Esophagus muscularis mucosa (tissue), 4 donors: ENCODE measurements at regions not wholly inside any gene's neighbourhood (a gene's known extent, or its start where the extent isn't known, plus 50 kb on each side); places are given as distances from the start of the nearest gene placed in this dataset.

Source experiments
- DNase-seq: peaks from one replicate; pipeline ENCODE4 v3.0.0-alpha.2; 2017; ENCODE audit errors: extremely low spot score
- H3K27ac ChIP-seq, 4 donors: fragments of 200-600 bp; sonication (generic); replicated peaks in 1 of 4; 1 replicate in 3 of 4; 2 replicates in 1 of 4; pipeline ENCODE4 v1.5.1; 2016 to 2019; ENCODE audit warnings: mild to moderate bottlenecking in 1 of 4
- H3K27me3 ChIP-seq, 4 donors: fragments of 200-600 bp; sonication (generic); one replicate each; pipeline versions ENCODE4 v1.5.1 to v1.6.0; 2016 to 2019
- H3K36me3 ChIP-seq, 4 donors: fragments of 200-600 bp; sonication (generic); one replicate each; pipeline ENCODE4 v1.5.1; 2016 to 2019
- H3K4me1 ChIP-seq, 4 donors: fragments of 200-600 bp; sonication (generic); one replicate each; pipeline ENCODE4 v1.5.1; 2016 to 2019
- H3K4me3 ChIP-seq, 4 donors: fragments of 200-600 bp; sonication (generic); 1 replicate in 2 of 4; 2 replicates in 2 of 4; pipeline ENCODE4 v1.5.1; 2016 to 2019; ENCODE audit warnings: mild to moderate bottlenecking in 4 of 4, moderate library complexity in 1 of 4
- H3K9me3 ChIP-seq, 4 donors: fragments of 200-600 bp; sonication (generic); 1 replicate in 3 of 4; 2 replicates in 1 of 4; pipeline ENCODE4 v1.5.1; 2016 to 2019
- EP300 ChIP-seq: sonication (generic); formaldehyde crosslinking; IDR thresholded peaks from one replicate; pipeline ENCODE4 v1.6.1; 2017; ENCODE audit warnings: antibody characterized with exemption
- POLR2A ChIP-seq: fragments of 450-650 bp; IDR thresholded peaks from one replicate; pipeline ENCODE4 v1.6.1; 2017; ENCODE audit warnings: antibody characterized with exemption, moderate library complexity, mild to moderate bottlenecking, low read depth
- POLR2AphosphoS5 ChIP-seq, 2 donors: sonication (generic); formaldehyde crosslinking; IDR thresholded peaks; one replicate each; pipeline ENCODE4 v1.6.1; 2017; ENCODE audit warnings: antibody characterized with exemption in 2 of 2
- WGBS: methylation state at CpG from one replicate; pipeline ENCODE4 v1.1.5; 2018; 5-methylcytosine and 5-hydroxymethylcytosine counted together
- intact Hi-C: fragments of 100-400 bp; cut with DNase I; formaldehyde crosslinking; loops from one replicate; pipeline ENCODE4 v1.15.1; 2023
- TF ChIP-seq, protein P1 (sequence below), 3 experiments: fragments of 200-600 bp in 2 of 3; fragments of 450-650 bp in 1 of 3; sonication (generic) in 2 of 3; IDR thresholded peaks; one replicate each; pipeline ENCODE4 v1.5.1; 2017 to 2019; ENCODE audit warnings: antibody characterized with exemption in 3 of 3, mild to moderate bottlenecking in 2 of 3, moderate library complexity in 1 of 3

DNA sequence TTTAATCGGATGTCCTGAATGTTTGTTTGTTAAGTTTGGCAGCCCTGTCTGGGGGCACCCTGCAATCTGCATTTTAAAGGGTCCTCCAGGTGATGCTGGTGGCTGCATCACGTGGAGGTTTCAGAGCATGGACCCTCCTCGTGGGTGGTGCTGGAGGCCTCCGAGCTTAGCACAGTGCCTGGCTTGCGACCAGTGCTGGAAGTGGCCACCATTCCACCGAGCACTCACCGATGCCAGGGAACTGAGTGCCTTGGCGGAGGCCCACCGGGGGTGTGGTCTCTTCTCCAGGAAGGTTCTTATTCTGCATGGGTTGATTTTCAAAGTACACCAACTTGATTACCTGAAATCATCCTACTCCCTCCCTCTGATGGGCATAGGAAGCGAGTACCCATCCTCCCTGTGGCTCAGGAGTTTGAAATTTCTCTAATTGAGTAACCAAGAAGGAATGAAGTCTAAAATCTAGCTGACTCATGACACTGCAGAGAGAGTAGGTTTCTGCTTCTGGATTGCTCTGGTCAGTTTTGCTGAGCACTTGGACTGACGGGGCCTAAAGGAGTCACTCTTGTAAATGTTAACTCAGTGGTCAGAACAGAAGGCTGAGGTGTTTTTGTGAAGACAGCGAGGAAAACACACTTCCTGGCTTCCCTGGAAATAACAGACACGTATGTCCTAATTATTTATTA lies 58.1 kb upstream of the SLC66A3 start:
- Histone ChIP-seq H3K27me3 (peaks cover 0 to 18% (median 0%) of the 10 kb centered on the region in 4 donors), H3K9me3 (no peaks in the 10 kb centered on the region), H3K27ac (no peak overlapping the region), H3K4me3 (no peak overlapping the region), H3K4me1 (no peaks in the 10 kb centered on the region), H3K36me3 (no peaks in the 10 kb centered on the region)
- WGBS = 84% methylated on average over 8 of the region's 13 CpGs
- DNase-seq = peak; percentile 90
- TF ChIP-seq, protein P1, sequence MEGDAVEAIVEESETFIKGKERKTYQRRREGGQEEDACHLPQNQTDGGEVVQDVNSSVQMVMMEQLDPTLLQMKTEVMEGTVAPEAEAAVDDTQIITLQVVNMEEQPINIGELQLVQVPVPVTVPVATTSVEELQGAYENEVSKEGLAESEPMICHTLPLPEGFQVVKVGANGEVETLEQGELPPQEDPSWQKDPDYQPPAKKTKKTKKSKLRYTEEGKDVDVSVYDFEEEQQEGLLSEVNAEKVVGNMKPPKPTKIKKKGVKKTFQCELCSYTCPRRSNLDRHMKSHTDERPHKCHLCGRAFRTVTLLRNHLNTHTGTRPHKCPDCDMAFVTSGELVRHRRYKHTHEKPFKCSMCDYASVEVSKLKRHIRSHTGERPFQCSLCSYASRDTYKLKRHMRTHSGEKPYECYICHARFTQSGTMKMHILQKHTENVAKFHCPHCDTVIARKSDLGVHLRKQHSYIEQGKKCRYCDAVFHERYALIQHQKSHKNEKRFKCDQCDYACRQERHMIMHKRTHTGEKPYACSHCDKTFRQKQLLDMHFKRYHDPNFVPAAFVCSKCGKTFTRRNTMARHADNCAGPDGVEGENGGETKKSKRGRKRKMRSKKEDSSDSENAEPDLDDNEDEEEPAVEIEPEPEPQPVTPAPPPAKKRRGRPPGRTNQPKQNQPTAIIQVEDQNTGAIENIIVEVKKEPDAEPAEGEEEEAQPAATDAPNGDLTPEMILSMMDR (IDR thresholded peaks at IDR 0.05) = no peak
- TF ChIP-seq EP300 (no peak), POLR2AphosphoS5 (IDR thresholded peaks at IDR 0.05) (no peak), POLR2A (no peak)
- intact Hi-C loops = no loop called here

DNA sequence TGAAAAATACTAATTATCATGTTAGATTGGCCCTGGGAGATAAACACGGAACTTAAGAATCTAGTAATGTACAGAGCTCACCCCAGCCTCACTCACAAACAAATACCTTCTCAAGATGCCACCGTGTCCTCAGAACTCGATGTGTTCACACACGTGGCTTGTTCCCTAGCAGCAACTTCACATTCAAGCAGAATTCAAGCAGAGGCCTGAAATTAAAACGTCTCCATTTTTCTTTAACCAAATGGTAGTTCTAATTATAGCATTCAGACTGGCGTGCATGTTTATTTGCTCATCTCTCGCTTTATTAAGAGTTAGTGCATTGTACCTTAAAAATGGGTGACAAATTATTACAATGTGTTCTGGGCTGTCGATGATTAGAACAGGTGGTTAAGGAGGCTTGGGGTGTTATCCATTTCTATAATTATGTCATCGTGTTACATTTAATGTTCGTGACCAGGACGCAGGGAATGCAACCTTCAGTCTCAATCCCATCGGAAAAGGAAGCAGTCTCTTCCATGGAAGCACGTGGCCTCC lies 57.3 kb upstream of the SLC66A3 start:
- intact Hi-C loops = no loop called here
- H3K27me3 ChIP-seq = peaks cover 0 to 21% (median 0%) of the 10 kb centered on the region in 4 donors
- DNase-seq = peak; percentile 55
- H3K4me1 ChIP-seq = no peaks in the 10 kb centered on the region
- TF ChIP-seq POLR2AphosphoS5 (IDR thresholded peaks at IDR 0.05) (no peak), EP300 (no peak), POLR2A (no peak)
- TF ChIP-seq, protein P1 (IDR thresholded peaks at IDR 0.05) = no peak
- no peak overlapping the region for H3K27ac ChIP-seq
- H3K4me3 ChIP-seq = no peak overlapping the region
- H3K9me3 ChIP-seq = no peaks in the 10 kb centered on the region
- H3K36me3 ChIP-seq = no peaks in the 10 kb centered on the region
- 80% methylated on average over 13 of the region's 13 CpGs for WGBS

DNA sequence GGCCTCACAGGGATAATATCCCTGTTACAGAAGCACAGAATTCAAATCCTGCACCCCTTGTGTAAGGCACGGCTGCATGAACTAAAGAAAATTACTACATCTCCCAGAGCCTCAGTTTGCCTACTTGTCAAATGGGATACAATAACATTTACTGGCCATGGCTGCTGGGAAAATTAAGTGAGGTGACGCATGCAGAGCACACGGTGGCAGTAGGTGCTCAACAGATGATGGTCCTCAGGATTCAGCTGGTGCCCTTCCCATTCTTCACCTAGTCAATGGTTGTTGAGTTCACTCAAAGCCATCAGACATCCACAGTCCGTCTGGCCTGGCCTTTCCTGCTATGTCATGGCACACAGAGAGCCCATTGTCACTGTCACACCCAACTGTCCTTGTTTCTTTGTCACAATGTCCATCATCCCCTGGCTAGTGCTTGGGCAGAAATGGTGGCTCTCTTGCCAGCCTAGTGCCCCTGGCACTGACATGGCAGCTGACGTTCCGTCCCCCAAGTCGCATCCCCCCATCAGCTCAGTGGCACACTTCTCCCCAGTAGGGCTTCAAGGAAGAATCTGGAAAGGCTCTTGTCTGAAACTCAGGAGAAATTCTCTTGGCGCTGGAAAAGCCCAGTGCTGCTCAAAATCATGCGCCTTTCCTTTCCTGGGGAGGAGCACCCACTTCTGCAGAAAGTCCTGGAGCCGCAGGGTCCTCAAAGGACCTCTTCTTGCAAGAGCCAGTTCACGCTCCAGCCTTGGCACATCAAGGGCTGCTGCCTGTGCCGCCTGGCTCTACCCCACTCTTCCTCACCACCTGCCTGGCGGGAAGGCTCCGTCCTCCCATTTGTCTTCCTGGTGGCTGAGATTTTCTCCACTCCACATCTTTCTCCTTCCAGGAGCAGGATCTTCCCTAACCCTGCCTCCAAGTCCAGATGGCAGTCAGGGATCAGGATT lies 55.9 kb upstream of the SLC66A3 start:
- WGBS = 91% methylated on average over 12 of the region's 14 CpGs
- Histone ChIP-seq H3K27ac (no peak overlapping the region), H3K36me3 (no peaks in the 10 kb centered on the region), H3K4me3 (no peak overlapping the region), H3K4me1 (no peaks in the 10 kb centered on the region), H3K27me3 (peaks cover 0 to 23% (median 0%) of the 10 kb centered on the region in 4 donors), H3K9me3 (no peaks in the 10 kb centered on the region)
- TF ChIP-seq, protein P1 (IDR thresholded peaks at IDR 0.05) = no peak
- no peak for TF ChIP-seq EP300
- no peak for TF ChIP-seq POLR2AphosphoS5 (IDR thresholded peaks at IDR 0.05)
- TF ChIP-seq POLR2A = no peak
- peak; percentile 84 for DNase-seq
- intact Hi-C loops = no loop called here

DNA sequence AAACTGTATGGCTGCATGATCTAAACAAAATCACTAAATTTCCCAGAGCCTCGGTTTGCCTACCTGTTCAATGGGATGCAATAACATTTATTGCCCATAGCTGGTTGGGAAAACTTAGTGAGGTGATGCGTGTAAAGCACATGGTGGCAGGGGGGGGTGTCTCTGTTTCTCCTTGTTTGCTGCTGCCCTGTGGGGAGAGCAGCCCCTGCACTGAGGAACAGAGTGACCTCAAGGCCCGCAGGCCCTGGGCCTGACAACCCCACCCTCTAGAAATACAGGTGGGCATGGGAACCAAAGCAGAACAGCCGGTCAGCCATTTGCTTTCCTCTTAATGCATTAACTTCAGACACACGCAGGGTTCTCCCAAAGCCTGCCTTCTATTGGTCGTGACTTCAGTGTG lies 55.1 kb upstream of the SLC66A3 start:
- TF ChIP-seq POLR2AphosphoS5 (IDR thresholded peaks at IDR 0.05) (no peak), POLR2A (no peak), EP300 (no peak)
- TF ChIP-seq, protein P1 (IDR thresholded peaks at IDR 0.05) = no peak
- no peaks in the 10 kb centered on the region for H3K4me1 ChIP-seq
- DNase-seq = peak; percentile 53
- H3K36me3 ChIP-seq = no peaks in the 10 kb centered on the region
- WGBS = 94% methylated on average over 6 of the region's 6 CpGs
- no peak overlapping the region for H3K4me3 ChIP-seq
- peaks cover 0 to 26% (median 0%) of the 10 kb centered on the region in 4 donors for H3K27me3 ChIP-seq
- H3K27ac ChIP-seq = no peak overlapping the region
- intact Hi-C loops = no loop called here
- H3K9me3 ChIP-seq = no peaks in the 10 kb centered on the region
